Prostate gland (tissue), 2 donors: ENCODE measurements at regions not wholly inside any gene's neighbourhood (a gene's known extent, or its start where the extent isn't known, plus 50 kb on each side); places are given as distances from the start of the nearest gene placed in this dataset.

Source experiments
- POLR2A ChIP-seq: fragments of 450-650 bp; IDR thresholded peaks from one replicate; pipeline ENCODE4 v1.6.1; 2016; ENCODE audit warnings: antibody characterized with exemption, mild to moderate bottlenecking
- POLR2AphosphoS5 ChIP-seq: sonication (generic); formaldehyde crosslinking; IDR thresholded peaks from one replicate; pipeline ENCODE4 v1.6.1; 2017; ENCODE audit warnings: antibody characterized with exemption
- TF ChIP-seq, protein P1 (sequence below), 4 experiments: fragments of 200-600 bp in 2 of 4; fragments of 450-650 bp in 2 of 4; sonication (generic) in 2 of 4; IDR thresholded peaks; 1 replicate in 3 of 4; 2 replicates in 1 of 4; pipeline ENCODE4 v1.5.1; 2016 to 2019; ENCODE audit warnings: antibody characterized with exemption in 4 of 4, mild to moderate bottlenecking in 2 of 4, moderate library complexity in 2 of 4

DNA sequence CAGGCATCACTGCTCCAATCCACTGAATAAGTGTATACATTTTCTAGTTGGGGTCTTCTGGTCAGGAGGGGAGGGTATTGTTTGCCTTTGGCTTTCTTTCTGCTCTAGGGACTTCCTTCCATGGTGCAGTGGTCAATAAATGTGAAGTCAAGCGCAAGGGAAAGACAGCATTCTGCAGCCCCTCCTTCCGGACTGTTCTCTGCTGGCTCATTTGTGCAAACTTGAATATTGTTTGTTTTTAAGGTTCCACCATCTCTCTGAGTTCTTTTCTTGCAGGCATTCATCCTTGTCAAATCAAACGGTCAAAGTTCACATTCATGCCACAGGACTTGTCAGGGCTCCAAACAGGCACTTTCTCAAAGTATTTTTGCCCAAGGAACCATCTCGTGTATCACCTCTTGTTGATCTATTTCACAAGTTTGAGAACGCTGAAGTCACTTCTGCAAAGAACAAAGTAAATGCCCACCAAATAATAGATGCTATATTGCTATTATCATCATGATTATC lies 205.6 kb upstream of the KAZN start:
- TF ChIP-seq, protein P1, sequence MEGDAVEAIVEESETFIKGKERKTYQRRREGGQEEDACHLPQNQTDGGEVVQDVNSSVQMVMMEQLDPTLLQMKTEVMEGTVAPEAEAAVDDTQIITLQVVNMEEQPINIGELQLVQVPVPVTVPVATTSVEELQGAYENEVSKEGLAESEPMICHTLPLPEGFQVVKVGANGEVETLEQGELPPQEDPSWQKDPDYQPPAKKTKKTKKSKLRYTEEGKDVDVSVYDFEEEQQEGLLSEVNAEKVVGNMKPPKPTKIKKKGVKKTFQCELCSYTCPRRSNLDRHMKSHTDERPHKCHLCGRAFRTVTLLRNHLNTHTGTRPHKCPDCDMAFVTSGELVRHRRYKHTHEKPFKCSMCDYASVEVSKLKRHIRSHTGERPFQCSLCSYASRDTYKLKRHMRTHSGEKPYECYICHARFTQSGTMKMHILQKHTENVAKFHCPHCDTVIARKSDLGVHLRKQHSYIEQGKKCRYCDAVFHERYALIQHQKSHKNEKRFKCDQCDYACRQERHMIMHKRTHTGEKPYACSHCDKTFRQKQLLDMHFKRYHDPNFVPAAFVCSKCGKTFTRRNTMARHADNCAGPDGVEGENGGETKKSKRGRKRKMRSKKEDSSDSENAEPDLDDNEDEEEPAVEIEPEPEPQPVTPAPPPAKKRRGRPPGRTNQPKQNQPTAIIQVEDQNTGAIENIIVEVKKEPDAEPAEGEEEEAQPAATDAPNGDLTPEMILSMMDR (IDR thresholded peaks at IDR 0.05): no peak
- no peak for TF ChIP-seq POLR2A
- no peak for TF ChIP-seq POLR2AphosphoS5
